ENCODE measurements at regions not wholly inside any gene's neighbourhood (a gene's known extent, or its start where the extent isn't known, plus 50 kb on each side); places are given as distances from the start of the nearest gene placed in this dataset.

DNA sequence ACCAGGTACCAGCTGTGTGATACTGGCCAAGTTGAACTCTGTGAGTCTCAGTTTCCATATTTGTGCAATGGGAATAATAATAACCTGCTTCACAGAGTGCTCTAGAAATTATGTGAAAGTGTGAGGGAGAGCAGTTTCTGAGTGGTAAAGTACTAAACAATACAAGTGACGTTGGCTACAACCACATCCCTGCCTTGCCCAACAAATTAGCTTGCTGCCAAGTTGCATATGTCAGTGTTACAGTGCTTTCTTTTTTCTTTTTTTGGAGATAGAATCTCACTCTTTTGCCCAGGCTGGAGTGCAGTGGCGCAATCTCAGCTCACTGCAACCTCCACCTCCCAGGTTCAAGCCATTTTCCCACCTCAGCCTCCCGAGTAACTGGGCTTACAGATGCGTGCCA is 533.6 kb upstream of the MEX3C start:
- no peak overlapping the region for H3K4me3 ChIP-seq
- H3K27me3 ChIP-seq = no peaks in the 10 kb centered on the region
- intact Hi-C loops (cut with DNase I) = no loop called here
- H3K4me1 ChIP-seq = no peaks in the 10 kb centered on the region
- no peaks in the 10 kb centered on the region for H3K36me3 ChIP-seq
- TF ChIP-seq POLR2A (IDR thresholded peaks at IDR 0.05) (no peak), POLR2AphosphoS5 (IDR thresholded peaks at IDR 0.05; ENCODE audit: insufficient read depth in 1 of 2, low read depth in 1 of 2) (no peak)
- TF ChIP-seq, protein P1, sequence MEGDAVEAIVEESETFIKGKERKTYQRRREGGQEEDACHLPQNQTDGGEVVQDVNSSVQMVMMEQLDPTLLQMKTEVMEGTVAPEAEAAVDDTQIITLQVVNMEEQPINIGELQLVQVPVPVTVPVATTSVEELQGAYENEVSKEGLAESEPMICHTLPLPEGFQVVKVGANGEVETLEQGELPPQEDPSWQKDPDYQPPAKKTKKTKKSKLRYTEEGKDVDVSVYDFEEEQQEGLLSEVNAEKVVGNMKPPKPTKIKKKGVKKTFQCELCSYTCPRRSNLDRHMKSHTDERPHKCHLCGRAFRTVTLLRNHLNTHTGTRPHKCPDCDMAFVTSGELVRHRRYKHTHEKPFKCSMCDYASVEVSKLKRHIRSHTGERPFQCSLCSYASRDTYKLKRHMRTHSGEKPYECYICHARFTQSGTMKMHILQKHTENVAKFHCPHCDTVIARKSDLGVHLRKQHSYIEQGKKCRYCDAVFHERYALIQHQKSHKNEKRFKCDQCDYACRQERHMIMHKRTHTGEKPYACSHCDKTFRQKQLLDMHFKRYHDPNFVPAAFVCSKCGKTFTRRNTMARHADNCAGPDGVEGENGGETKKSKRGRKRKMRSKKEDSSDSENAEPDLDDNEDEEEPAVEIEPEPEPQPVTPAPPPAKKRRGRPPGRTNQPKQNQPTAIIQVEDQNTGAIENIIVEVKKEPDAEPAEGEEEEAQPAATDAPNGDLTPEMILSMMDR (IDR thresholded peaks at IDR 0.05) = no peak
- DNase-seq (ENCODE audit: extremely low spot score in 2 of 2) = no peak
- no peak overlapping the region for H3K27ac ChIP-seq
- H3K9me3 ChIP-seq = no peaks in the 10 kb centered on the region

DNA sequence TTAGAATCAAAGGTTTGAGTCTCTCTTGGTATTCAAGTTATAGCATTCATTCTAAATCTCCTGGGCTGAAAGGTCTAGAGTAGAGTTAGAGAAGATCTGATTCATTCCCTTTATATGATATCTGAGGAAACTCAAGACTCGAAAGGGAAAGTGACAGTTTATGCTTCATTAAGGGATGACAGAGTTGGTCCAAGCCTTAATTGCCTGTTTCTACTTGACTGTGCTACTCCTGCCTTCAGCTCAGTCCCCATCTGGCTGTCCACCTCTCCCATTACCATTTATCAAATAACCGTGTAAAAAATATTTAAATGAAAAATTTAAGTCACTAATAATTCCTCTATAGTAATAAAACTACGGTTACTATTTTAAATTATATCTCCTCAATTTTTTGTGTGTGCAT is 537.1 kb upstream of the MEX3C start:
- H3K36me3 ChIP-seq = no peaks in the 10 kb centered on the region
- TF ChIP-seq, protein P1 (IDR thresholded peaks at IDR 0.05) = no peak
- TF ChIP-seq POLR2AphosphoS5 (IDR thresholded peaks at IDR 0.05; ENCODE audit: insufficient read depth in 1 of 2, low read depth in 1 of 2) (no peak), POLR2A (IDR thresholded peaks at IDR 0.05) (no peak)
- H3K4me3 ChIP-seq = no peak overlapping the region
- H3K9me3 ChIP-seq = no peaks in the 10 kb centered on the region
- DNase-seq (ENCODE audit: extremely low spot score in 2 of 2) = no peak
- intact Hi-C loops (cut with DNase I) = no loop called here
- H3K27me3 ChIP-seq = no peaks in the 10 kb centered on the region
- no peak overlapping the region for H3K27ac ChIP-seq
- H3K4me1 ChIP-seq = no peaks in the 10 kb centered on the region

DNA sequence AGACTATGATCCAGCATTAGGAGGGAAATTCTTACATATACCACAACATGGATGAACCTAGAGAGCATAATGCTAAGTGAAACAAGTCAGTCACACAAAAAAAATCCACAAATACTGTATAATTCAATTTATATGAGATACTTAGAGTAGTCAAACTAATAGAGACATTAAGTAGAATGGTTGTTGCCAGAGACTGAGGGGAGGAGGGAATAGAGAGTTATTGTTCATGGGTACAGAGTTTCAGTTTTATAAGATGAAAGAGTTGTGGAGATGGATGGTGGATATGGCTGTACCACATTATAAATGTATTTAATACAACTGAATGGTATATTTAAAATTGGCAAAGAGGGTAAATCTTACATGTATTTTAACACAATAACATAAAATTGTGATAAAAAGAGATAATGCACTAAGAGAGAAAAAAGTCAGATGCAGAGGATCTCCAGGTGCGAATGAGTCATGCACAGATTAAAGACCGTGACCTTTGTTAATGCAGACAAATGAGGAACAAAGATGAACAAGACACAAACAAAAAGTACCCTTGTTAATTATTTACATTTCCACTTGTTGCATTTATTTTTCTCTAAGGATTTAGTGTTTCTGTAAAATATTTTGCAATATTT is 541.7 kb upstream of the MEX3C start:
- intact Hi-C loops (cut with DNase I) = no loop called here
- TF ChIP-seq POLR2A (IDR thresholded peaks at IDR 0.05) (no peak), POLR2AphosphoS5 (IDR thresholded peaks at IDR 0.05; ENCODE audit: insufficient read depth in 1 of 2, low read depth in 1 of 2) (no peak)
- TF ChIP-seq, protein P1 (IDR thresholded peaks at IDR 0.05) = no peak

DNA sequence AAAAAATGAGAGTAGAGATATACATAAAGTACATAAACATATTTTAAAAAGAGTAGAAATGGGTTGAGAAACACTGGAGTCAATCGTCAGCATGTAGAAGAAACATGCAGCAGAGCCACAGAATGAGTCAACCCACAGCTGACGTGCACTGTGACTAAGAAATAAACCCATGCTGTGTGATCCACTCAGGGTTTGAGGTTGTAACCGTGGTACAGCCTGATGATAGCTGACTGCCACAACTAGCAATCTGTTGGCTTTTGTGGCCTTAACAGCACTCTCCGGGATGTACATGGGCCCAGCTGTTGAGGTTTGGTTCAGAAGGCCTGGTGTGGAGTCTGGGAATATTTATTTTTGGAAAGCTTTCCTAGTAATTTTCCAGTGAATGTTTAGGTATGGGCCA is 554.4 kb upstream of the MEX3C start:
- H3K4me1 ChIP-seq = no peaks in the 10 kb centered on the region
- no peak overlapping the region for H3K4me3 ChIP-seq
- H3K27ac ChIP-seq = no peak overlapping the region
- TF ChIP-seq, protein P1 (IDR thresholded peaks at IDR 0.05) = no peak
- TF ChIP-seq POLR2A (IDR thresholded peaks at IDR 0.05) = no peak
- H3K36me3 ChIP-seq = no peaks in the 10 kb centered on the region
- intact Hi-C loops (cut with DNase I) = no loop called here
- no peaks in the 10 kb centered on the region for H3K9me3 ChIP-seq
- no peak for DNase-seq (ENCODE audit: extremely low spot score in 2 of 2)
- H3K27me3 ChIP-seq = no peaks in the 10 kb centered on the region

More for the DNA sequence above, 541.7 kb upstream of the MEX3C start:
- H3K4me3 ChIP-seq = no peak overlapping the region
- DNase-seq (ENCODE audit: extremely low spot score in 2 of 2) = no peak
- H3K27ac ChIP-seq = no peak overlapping the region
- H3K9me3 ChIP-seq = no peaks in the 10 kb centered on the region
- H3K4me1 ChIP-seq = no peaks in the 10 kb centered on the region
- no peaks in the 10 kb centered on the region for H3K27me3 ChIP-seq
- no peaks in the 10 kb centered on the region for H3K36me3 ChIP-seq

DNA sequence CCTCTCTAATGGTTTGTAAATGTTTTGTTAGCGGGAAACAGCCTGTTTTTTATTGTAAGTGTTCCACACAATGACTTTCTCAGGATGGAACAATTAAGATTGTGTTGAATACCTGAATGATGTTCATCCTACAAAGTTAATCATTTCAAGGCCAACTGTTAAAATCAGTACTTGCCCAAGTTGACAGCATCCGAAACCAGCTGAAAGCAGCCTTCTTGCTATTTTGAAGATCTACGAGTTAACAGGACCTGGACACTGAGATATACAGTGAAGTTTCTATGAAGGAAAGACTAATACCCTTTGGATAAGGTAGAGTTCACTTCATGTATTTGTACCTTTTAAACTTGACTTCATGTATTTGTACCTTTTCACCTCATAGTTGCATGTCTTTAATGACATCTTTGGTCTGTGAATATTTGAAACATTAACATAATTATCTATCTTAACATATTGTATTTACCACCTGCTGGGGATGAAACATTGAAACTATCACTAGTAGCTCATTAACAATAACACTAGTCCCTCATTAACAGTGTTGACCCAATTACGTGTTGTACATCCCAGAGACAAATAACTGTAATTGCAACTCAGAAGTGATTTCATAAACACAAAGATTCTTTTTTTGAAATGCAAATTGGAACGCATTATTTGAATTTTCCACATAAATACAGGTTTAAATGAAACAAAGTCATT is 556.0 kb upstream of the MEX3C start:
- H3K36me3 ChIP-seq = no peaks in the 10 kb centered on the region
- no peaks in the 10 kb centered on the region for H3K9me3 ChIP-seq
- intact Hi-C loops (cut with DNase I) = no loop called here
- no peaks in the 10 kb centered on the region for H3K4me1 ChIP-seq
- no peak for TF ChIP-seq POLR2A (IDR thresholded peaks at IDR 0.05)
- no peak for TF ChIP-seq POLR2AphosphoS5 (IDR thresholded peaks at IDR 0.05; ENCODE audit: insufficient read depth in 1 of 2, low read depth in 1 of 2)
- TF ChIP-seq, protein P1 (IDR thresholded peaks at IDR 0.05) = no peak
- no peak for DNase-seq (ENCODE audit: extremely low spot score in 2 of 2)
- no peak overlapping the region for H3K27ac ChIP-seq
- no peaks in the 10 kb centered on the region for H3K27me3 ChIP-seq
- no peak overlapping the region for H3K4me3 ChIP-seq

Data from vagina (tissue), 2 donors.